Panc1 (cell line): ENCODE measurements at regions not wholly inside any gene's neighbourhood (a gene's known extent, or its start where the extent isn't known, plus 50 kb on each side); places are given as distances from the start of the nearest gene placed in this dataset.

ENCODE experiments used
- CTCF ChIP-seq: fragments of 450-650 bp; IDR thresholded peaks from 2 replicates; pipeline ENCODE4 v1.5.1; 2017; ENCODE audit warnings: mild to moderate bottlenecking
- REST ChIP-seq, 2 experiments: IDR thresholded peaks; 2 replicates each; pipeline ENCODE4 v1.6.1; 2011 to 2012; ENCODE audit warnings: low read depth in 2 of 2, control low read depth in 1 of 2, low read length in 1 of 2, mild to moderate bottlenecking in 1 of 2, moderate library complexity in 1 of 2; ENCODE audit not compliant: insufficient read depth in 1 of 2

- no peak for TF ChIP-seq REST (IDR thresholded peaks at IDR 0.05; ENCODE audit: insufficient read depth in 1 of 2, low read depth in 2 of 2, low read length in 1 of 2)
- no peak for TF ChIP-seq CTCF
These were observed 66.8 kb upstream of the C2CD4B start for GRCh38 chr15:62231856-62232255.
